ENCODE measurements at regions not wholly inside any gene's neighbourhood (a gene's known extent, or its start where the extent isn't known, plus 50 kb on each side); places are given as distances from the start of the nearest gene placed in this dataset.

GRCh38 chr12:85390266-85390665, 110.2 kb downstream of the ALX1 start:
- no peaks in the 10 kb centered on the region for H3K36me3 ChIP-seq
- no peak overlapping the region for H3K4me3 Mint-ChIP-seq
- TF ChIP-seq EZH2phosphoT487 (IDR thresholded peaks at IDR 0.05) (no peak), EZH2 (IDR thresholded peaks at IDR 0.05) (no peak)
- TF ChIP-seq, protein P1, sequence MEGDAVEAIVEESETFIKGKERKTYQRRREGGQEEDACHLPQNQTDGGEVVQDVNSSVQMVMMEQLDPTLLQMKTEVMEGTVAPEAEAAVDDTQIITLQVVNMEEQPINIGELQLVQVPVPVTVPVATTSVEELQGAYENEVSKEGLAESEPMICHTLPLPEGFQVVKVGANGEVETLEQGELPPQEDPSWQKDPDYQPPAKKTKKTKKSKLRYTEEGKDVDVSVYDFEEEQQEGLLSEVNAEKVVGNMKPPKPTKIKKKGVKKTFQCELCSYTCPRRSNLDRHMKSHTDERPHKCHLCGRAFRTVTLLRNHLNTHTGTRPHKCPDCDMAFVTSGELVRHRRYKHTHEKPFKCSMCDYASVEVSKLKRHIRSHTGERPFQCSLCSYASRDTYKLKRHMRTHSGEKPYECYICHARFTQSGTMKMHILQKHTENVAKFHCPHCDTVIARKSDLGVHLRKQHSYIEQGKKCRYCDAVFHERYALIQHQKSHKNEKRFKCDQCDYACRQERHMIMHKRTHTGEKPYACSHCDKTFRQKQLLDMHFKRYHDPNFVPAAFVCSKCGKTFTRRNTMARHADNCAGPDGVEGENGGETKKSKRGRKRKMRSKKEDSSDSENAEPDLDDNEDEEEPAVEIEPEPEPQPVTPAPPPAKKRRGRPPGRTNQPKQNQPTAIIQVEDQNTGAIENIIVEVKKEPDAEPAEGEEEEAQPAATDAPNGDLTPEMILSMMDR (IDR thresholded peaks at IDR 0.05): no peak

GRCh38 chr12:85392508-85392907, 112.5 kb downstream of the ALX1 start:
- Histone ChIP-seq H4K20me1 (ENCODE audit: low read depth) (no peaks in the 10 kb centered on the region), H3K9ac (no peak overlapping the region), H3K4me3 (no peak overlapping the region), H3K27ac (no peak overlapping the region), H3K4me2 (no peak overlapping the region), H3K4me1 (peaks cover 8% of the 10 kb centered on the region), H3K9me3 (ENCODE audit: low read depth) (no peaks in the 10 kb centered on the region), H2AFZ (replicated peaks) (no peak overlapping the region), H3K36me3 (no peaks in the 10 kb centered on the region), H3K27me3 (no peaks in the 10 kb centered on the region), H3F3A (ENCODE audit: low read depth) (no peaks in the 10 kb centered on the region), H3K79me2 (ENCODE audit: low read depth) (no peaks in the 10 kb centered on the region)
- Mint-ChIP-seq H3K27ac (no peak overlapping the region), H3K4me3 (no peak overlapping the region), H3K9me3 (no peaks in the 10 kb centered on the region), H3K36me3 (no peaks in the 10 kb centered on the region), H3K27me3 (ENCODE audit: insufficient read depth, low read depth) (no peaks in the 10 kb centered on the region), H3K4me1 (peaks cover 6% of the 10 kb centered on the region)
- no peak for DNase-seq (ENCODE audit: low spot score)
- TF ChIP-seq, protein P1 (IDR thresholded peaks at IDR 0.05): no peak
- no peak for TF ChIP-seq EZH2 (IDR thresholded peaks at IDR 0.05)

More at GRCh38 chr12:85390266-85390665, 110.2 kb downstream of the ALX1 start:
- no peaks in the 10 kb centered on the region for H3K9me3 ChIP-seq (ENCODE audit: low read depth)
- no peaks in the 10 kb centered on the region for H3K27me3 ChIP-seq
- H3K27ac ChIP-seq: no peak overlapping the region
- H3K27ac Mint-ChIP-seq: no peak overlapping the region
- no peaks in the 10 kb centered on the region for H3K36me3 Mint-ChIP-seq
- H2AFZ ChIP-seq (replicated peaks): no peak overlapping the region
- DNase-seq (ENCODE audit: low spot score): no peak
- no peaks in the 10 kb centered on the region for H4K20me1 ChIP-seq (ENCODE audit: low read depth)
- H3K4me2 ChIP-seq: no peak overlapping the region
- no peaks in the 10 kb centered on the region for H3K27me3 Mint-ChIP-seq (ENCODE audit: insufficient read depth, low read depth)
- H3K9ac ChIP-seq: no peak overlapping the region
- no peaks in the 10 kb centered on the region for H3K79me2 ChIP-seq (ENCODE audit: low read depth)
- no peaks in the 10 kb centered on the region for H3F3A ChIP-seq (ENCODE audit: low read depth)
- no peaks in the 10 kb centered on the region for H3K9me3 Mint-ChIP-seq
- H3K4me1 ChIP-seq: peaks cover 8% of the 10 kb centered on the region
- peaks cover 6% of the 10 kb centered on the region for H3K4me1 Mint-ChIP-seq
- no peak overlapping the region for H3K4me3 ChIP-seq

- Mint-ChIP-seq H3K4me1 (peaks cover 6% of the 10 kb centered on the region), H3K4me3 (no peak overlapping the region), H3K27ac (no peak overlapping the region), H3K9me3 (no peaks in the 10 kb centered on the region), H3K36me3 (no peaks in the 10 kb centered on the region), H3K27me3 (ENCODE audit: insufficient read depth, low read depth) (no peaks in the 10 kb centered on the region)
- DNase-seq (ENCODE audit: low spot score): no peak
- H2AFZ ChIP-seq (replicated peaks): peak overlapping the region; percentile 19
- no peak overlapping the region for H3K4me3 ChIP-seq
- no peak overlapping the region for H3K27ac ChIP-seq
- no peaks in the 10 kb centered on the region for H3K79me2 ChIP-seq (ENCODE audit: low read depth)
- H3K36me3 ChIP-seq: no peaks in the 10 kb centered on the region
- H3K9me3 ChIP-seq (ENCODE audit: low read depth): no peaks in the 10 kb centered on the region
- no peaks in the 10 kb centered on the region for H3K27me3 ChIP-seq
- peaks cover 8% of the 10 kb centered on the region for H3K4me1 ChIP-seq
- H3F3A ChIP-seq (ENCODE audit: low read depth): no peaks in the 10 kb centered on the region
- no peaks in the 10 kb centered on the region for H4K20me1 ChIP-seq (ENCODE audit: low read depth)
- H3K4me2 ChIP-seq: peak overlapping the region; percentile 7
- TF ChIP-seq EZH2phosphoT487 (IDR thresholded peaks at IDR 0.05): no peak
- TF ChIP-seq, protein P1 (IDR thresholded peaks at IDR 0.05): no peak
- TF ChIP-seq EZH2 (IDR thresholded peaks at IDR 0.05): no peak
- no peak overlapping the region for H3K9ac ChIP-seq
Observed at GRCh38 chr12:85393606-85394005, 113.6 kb downstream of the ALX1 start.

All from neural progenitor cell (in vitro differentiated cells).